ENCODE measurements at regions not wholly inside any gene's neighbourhood (a gene's known extent, or its start where the extent isn't known, plus 50 kb on each side); places are given as distances from the start of the nearest gene placed in this dataset.
"Not testable (repeated sequence)": the region's sequence is repeated elsewhere in the genome, so short reads cannot be mapped to it uniquely, and the experiment has no call there.

DNA sequence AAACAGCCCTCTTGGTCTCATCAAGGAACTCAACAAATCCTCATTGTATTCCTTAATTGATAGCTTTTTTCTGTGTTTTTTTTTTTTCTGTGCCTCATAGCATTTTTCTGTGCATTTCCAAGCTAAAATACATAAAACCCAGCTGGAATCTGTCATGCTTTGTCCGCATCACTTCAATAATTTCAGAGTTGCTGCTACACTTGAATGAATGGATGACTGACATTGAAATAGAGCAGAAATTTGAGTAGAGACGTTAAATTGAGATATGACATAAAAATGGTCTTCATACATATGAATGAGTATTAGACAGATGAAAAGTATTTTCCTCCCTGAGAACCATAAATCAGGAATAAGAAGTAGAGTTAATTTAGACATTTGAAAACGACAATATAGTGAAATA lies 593.2 kb downstream of the TMA16 start:
- DNase-seq (ENCODE audit: low spot score): no peak

DNA sequence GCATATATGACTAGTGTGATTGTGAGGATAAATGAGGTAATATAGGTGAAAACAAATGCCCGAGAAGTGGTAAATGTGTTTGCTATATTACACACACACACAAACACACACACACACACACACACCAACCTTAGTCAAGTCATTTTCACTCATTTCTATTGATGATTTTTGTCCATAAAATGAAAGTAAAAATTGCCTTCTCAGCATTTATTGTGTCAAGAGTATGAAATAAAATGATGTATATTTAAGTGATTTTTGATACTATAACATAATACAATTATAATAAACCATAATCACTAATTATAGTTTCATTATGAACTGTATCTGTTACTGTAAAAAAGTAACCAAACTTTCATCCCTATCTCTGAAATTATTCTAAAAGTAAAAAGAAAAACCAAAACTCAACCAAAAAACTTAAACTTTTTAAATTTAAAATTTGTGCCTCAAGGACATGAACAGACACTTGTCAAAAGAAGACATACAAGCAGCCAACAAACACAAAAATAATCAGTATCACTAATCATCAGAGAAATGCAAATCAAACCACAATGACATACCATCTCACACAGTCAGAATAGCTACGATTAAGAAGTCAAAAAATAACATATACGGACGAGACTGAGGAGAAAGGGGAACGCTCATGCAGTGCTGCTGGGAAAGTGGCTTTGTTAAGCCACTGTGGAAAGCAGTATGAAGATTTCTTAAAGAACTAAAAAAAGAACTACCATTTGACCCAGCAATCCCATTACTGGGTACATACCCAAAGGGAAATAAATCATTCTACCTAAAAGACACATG lies 601.0 kb downstream of the TMA16 start:
- no peak for DNase-seq (ENCODE audit: low spot score)

DNA sequence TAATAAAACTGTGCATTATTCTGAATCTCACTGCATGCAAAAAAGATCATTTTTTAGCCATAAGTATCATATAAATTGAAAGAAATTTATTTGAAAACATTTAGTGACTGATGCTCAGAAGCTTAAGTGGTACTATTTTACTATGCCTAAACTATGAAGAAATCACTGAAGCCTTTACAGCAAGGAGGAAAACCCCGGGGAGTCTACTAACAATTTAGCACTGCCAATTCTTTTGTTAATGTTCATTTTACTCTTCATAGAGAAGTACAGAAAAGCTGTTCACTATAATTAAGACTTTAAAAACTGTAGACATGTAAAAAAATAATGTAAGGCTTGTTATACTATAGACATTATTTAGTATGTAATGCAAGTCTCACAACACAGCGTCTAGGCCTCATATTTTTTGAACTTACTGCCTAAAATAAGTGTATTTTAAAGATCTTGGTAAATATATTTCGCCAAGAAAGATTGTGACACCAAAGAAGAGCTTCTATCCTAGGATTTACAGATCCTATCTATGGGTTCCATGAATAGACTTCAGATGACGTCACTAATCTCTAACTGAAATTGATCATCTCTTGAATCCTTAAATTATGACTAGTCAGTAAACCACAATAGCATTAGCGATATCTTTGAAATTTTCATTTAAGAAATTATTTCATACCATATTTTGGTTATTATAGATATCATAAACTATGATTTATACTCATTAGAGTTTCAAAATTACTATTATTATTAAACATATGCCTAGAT lies 602.5 kb downstream of the TMA16 start:
- no peak for DNase-seq (ENCODE audit: low spot score)

DNA sequence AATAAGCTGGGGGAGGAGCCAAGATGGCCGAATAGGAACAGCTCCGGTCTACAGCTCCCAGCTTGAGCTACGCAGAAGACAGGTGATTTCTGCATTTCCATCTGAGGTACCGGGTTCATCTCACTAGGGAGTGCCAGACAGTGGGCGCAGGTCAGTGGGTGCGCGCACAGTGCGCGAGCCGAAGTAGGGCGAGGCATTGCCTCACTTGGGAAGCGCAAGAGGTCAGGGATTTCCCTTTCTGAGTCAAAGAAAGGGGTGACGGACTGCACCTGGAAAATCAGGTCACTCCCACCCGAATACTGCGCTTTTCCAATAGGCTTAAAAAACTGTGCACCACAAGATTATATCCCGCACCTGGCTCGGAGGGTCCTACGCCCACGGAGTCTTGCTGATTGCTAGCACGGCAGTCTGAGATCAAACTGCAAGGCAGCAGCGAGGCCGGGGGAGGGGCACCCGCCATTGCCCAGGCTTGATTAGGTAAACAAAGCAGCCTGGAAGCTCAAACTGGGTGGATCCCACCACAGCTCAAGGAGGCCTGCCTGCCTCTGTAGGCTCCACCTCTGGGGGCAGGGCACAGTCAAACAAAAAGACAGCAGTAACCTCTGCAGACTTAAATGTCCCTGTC lies 606.4 kb downstream of the TMA16 start:
- not testable (repeated sequence) for DNase-seq (ENCODE audit: low spot score)

DNA sequence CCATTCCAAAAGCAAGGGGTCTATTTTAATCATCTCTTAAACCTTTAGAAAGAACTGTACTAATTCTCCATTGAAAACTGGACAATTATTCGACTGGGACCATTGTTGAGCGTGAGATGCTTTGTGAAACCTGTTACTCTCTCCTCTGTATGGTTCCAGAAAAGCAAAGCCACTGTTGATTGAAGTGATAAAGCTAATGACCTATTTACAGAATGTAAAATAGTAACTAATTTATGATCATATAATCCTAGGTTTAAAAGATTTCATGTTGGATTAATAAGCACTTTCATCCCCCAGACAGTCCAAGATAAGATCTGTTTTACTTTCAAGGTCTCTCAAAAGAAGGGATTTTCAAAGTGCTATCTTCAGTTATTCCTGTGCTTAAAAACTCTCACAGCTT lies 614.5 kb downstream of the TMA16 start:
- no peak for DNase-seq (ENCODE audit: low spot score)

DNA sequence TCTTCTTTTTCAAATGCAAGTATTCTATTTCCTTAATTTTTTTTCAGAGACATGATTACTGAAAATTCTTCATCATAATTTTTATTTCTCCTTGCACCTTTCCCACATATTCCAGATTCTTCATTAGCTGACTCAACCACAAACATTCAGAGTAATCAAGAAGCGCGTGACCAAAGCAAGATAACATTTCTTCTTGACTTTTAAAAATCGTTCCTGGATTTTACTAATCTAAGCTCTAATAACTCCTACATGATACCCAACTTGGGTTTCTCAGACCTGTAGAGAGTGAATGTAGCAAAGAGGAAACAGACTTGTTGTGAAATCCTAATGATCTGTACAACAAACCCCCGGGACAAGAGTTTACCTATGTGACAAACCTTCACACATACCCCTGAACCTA lies 615.0 kb downstream of the TMA16 start:
- no peak for DNase-seq (ENCODE audit: low spot score)

DNA sequence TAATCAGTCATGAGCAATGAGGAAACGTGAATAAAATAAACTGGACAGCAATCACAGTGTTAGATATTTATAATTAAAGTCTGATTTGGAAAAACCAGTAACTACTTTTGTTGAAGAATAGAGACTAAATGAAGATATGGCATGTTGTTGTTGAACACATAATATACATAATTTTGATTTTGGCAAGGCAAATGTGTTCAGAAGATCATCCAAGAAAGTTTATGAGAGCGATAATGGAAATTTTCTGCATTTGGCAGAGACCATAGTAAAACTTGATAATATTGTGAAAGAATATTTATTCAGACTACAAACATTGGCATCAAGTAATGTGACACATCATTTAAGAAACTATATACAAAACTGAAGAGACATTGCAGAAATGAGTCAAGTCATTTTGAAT lies 620.7 kb downstream of the TMA16 start:
- no peak for DNase-seq (ENCODE audit: low spot score)

DNA sequence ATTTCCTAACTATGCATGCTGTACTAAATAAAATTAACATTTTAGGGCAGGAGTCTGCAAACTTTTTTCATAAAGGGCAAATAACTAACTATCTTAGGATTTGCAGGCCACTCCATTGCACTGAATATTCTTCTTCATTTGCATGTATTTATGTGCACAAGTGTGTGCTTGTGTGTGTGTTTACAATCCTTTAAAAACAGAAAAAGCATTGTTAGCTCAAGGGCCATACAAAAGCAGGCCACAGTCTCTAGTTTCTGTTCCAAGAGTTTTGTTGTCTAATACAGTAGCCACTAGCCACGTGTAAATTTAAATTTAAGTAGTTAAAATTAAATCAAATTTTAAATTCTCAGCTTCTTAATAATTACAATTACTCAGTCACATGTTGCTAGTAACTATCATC lies 621.8 kb downstream of the TMA16 start:
- no peak for DNase-seq (ENCODE audit: low spot score)

DNA sequence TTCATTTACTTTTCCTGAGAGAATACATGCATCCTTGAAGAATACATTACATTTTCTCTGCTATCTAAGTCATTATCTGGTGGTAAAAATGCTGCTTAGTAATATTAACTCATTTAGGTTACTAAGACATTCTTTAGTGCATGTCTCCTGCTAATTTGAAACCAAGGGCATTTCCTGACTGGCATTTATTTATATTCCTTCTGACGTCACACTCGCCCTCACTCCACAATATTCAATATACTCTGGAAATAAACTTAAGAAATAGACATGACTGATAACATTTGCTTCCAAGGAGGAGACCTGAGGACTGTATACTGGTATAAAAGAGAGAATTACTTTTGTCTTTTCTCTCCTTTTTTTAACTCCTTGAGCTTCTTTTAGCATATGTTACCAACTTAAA lies 619.5 kb upstream of the SMIM31 start:
- DNase-seq (ENCODE audit: low spot score): no peak

DNA sequence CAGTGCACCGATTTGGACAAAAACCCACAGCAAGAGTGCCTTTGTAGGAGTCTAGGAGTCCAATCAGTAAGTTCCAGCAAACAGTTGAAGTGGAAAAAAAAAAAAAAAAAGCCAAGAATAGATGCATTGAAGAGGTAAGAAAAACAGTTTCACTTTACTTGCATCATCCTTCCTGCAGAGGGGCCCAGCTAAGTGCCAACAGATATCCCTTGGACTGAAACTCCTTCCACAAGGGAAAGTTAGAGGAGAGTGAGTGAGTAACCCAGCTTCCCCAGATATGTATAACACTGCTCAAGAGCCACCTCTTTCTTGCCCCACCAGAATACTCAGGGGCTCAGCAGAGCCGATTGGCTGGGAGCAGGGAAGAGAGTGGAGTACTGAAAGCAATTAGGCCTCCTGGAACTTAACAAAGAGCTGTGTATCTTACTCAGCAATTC lies 617.7 kb upstream of the SMIM31 start:
- no peak for DNase-seq (ENCODE audit: low spot score)

DNA sequence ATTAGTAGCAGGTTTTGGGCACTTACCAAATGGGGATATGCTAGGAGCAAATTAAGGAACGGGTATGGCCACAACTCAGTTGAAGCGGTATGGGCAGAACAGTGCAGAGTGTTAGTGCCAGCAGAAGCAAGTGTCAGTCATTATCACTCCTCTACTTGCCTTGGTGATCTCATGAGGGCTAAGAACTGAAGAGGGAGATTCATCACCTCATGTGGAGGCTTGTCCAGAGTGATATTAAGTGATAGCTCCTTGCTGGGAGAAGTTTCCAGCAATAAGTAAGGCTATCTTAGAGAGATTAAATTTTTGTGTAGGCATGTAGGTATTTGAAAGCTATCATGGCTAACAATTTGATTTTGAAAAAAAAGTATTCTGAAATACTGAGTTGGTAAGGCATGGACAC lies 615.4 kb upstream of the SMIM31 start:
- no peak for DNase-seq (ENCODE audit: low spot score)

DNA sequence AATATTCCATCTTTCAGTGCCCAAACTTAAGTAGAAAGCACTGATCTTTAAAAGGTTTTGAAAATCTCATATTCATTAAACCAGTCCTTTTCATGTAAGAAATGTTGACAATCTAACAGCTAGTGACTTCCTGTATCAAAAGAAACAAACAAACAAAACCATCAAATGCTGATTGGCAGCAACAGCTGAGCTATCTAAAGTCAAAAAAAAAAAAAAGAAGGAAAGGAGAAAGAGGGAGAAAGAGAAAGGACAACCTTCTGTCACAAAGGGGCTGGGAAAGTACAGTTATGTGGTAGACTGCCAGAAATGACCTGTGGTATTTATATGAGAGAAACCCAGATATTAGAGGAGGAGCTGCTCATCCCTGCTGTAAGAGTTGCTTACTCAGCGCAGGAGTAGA lies 614.6 kb upstream of the SMIM31 start:
- DNase-seq (ENCODE audit: low spot score): no peak

DNA sequence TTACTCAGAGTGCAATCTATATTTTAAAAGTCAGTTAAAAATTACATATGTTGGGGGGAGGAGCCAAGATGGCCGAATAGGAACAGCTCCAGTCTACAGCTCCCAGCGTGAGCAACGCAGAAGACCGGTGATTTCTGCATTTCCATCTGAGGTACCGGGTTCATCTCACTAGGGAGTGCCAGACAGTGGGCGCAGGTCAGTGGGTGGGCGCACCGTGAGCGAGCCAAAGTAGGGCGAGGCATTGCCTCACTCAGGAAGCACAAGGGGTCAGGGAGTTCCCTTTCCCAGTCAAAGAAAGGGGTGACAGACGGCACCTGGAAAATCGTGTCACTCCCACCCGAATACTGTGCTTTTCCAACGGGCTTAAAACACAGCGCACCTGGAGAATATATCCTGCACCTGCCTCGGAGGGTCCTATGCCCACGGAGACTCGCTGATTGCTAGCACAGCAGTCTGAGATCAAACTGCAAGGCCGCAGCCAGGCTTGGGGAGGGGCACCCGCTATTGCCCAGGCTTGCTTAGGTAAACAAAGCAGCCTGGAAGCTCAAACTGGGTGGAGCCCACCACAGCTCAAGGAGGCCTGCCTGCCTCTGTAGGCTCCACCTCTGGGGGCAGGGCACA lies 612.1 kb upstream of the SMIM31 start:
- DNase-seq (ENCODE audit: low spot score): not testable (repeated sequence)

DNA sequence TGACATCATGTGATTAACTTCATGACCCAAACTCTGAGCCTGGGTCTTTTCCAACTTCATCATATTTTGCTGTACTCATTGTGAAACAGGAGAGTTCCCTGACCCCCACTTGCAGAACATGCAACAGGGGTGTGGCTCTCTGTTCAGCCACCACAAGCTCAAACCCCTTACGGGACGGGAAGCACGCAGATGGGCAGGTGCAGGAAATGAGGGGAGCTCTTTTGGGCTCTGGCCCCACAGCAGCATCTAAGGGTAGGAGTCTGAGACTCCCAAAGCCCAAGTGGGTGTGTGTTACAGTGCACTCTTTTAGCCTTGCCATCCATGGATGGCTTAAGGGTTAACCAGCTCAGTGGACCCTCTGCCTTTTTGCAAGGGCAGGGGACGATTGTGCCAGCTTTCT lies 599.5 kb upstream of the SMIM31 start:
- DNase-seq (ENCODE audit: low spot score): no peak

DNA sequence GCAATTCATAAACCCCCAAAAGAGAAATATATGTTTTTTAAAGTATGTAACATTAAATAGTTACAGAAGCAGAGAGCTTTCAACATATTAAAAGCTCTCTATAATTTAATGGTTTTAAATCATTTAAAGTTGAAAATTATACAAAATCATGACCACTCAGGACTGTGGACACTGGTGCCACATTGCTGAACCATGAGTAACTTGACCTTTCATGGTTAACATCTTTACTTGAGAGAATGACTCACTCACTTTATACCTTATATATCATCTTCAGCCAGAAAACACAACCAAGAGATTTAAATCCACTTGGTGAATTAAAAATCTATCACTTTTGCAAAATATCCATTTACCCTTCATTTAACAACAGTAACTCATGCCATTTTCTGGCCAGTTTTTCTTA lies 584.3 kb upstream of the SMIM31 start:
- DNase-seq (ENCODE audit: low spot score): no peak

DNA sequence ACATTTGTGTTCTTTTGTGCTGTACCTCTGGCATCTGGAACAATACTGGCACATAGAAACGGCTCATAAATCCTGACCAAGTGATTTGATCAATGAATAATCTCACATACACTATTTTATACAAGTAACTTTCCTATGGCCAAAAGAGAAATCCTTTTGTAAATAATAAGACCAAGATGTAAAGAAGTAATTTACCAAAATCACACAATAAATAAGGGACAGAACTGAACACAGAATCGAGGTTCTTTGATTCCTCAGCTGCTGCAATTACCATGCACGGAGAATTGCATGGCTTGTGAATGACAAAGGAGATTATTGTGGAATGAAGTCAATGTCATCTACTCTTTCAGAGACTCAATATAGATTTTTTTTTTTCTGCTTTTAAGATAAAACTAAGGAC lies 576.8 kb upstream of the SMIM31 start:
- DNase-seq (ENCODE audit: low spot score): no peak

DNA sequence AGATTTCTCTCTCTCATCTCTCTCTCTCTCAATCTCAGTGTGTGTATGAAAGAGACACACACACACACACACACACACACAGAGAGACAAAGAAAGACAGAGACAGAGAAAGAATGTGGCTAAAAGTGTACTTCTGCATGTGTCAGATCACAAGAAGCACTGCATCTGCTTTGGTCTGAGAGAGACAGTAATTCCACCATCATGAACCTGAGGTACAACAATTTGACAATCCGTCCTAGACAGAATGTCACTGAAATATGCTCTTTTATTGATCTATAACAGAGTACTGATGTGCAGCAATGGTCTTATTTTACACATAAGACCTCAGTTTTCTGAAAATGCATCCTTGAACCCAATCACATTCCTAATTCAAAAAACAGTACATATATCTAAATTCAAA lies 576.2 kb upstream of the SMIM31 start:
- DNase-seq (ENCODE audit: low spot score): no peak

DNA sequence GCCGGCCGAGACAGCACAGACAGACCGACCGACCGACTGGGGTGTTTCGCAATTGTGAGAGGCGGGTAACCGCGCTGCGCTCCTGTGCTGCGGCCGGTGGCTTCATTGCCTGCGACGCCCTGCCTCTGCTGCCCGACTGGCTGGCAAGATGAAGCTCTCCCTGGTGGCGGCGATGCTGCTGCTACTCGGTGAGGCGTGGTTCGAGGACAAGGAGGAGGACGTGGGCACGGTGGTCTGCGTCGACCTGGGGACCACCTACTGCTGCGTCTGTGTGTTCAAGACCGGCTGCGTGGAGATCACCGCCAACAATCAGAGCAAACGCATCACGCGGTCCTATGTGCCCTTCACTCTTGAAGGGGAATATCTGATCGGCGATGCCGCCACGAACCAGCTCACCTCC lies 565.7 kb upstream of the SMIM31 start:
- DNase-seq (ENCODE audit: low spot score): no peak

DNA sequence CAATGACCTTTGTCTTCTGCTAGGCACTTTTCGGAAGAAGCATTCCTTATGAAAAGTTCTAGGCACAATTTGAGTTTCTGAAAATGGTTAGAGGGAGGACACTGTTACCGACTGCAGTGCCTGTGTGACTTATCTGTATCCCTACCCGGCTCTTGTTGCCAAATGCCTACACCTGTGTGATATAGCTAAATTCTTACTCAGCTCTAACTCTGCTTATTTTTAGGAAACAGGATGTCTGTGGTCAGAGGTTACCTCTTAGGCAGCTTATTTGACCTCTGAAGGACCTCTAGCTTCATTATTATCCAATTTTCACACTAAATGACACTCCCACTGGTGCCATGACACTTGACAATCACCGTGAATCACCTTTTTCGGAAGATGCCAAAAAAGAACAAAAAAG lies 561.1 kb upstream of the SMIM31 start:
- no peak for DNase-seq (ENCODE audit: low spot score)

DNA sequence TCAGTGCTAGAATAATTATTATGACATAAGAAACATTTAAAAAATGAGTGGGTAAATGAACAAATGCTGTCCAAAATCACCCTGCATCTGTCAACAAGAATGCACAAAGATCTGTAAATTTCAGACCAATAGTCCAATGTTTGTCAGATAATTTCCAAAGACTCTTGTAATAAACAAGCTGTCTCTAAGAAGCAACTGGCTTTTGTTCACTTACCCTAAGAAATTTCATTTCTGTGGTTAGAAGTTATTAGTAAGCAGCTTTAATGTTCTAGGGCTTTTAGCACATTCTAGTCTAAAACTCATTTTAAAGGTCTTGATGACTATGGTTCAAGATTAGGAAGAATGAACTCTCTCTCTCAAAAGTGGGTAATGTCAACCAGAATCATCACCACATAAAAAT lies 560.3 kb upstream of the SMIM31 start:
- no peak for DNase-seq (ENCODE audit: low spot score)

DNA sequence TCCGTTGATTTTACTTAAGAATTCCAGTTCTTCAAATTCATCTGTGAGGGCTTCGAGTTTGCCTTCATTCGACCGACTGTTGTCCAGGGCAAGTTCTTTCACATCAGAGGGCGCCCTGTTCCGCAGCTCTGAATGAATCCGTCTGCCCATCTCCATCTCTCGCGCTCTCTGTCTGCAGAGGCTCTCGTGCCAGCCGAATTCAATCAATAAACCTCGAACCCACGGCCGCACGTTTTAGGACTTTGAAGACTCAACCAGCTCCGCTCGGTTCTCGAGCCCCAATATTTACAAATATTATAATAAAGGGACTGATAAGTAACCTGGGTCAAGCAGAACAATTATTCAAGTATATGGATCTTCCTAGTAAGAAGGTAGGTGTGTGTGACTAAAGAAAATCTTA lies 556.4 kb upstream of the SMIM31 start:
- DNase-seq (ENCODE audit: low spot score): no peak

DNA sequence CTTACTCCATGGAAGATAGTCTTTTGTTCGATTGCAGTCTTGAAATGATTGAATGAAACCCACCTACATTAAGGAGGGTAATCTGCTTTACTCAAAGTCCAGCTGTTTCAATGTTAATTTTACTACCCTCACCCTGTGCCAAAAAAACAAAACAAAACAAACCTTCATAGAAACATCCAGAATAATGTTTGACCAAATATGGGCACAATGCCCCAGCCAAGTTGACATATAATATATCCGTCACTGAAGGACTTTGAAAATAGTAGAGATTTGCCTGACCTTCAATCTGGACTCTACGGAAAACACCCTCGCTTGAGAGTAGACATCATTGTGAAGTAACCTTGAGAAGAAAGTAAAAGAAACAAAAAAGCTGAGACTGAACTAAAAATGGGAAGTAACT lies 550.5 kb upstream of the SMIM31 start:
- no peak for DNase-seq (ENCODE audit: low spot score)
